GM19240 (cell line): ENCODE measurements at regions not wholly inside any gene's neighbourhood (a gene's known extent, or its start where the extent isn't known, plus 50 kb on each side); places are given as distances from the start of the nearest gene placed in this dataset.
"Not testable (repeated sequence)": the region's sequence is repeated elsewhere in the genome, so short reads cannot be mapped to it uniquely, and the experiment has no call there.

Experiments
- DNase-seq: peaks from one replicate; pipeline ENCODE4 v3.0.0; 2011; ENCODE audit warnings: low spot score; ENCODE audit not compliant: insufficient read length

DNA sequence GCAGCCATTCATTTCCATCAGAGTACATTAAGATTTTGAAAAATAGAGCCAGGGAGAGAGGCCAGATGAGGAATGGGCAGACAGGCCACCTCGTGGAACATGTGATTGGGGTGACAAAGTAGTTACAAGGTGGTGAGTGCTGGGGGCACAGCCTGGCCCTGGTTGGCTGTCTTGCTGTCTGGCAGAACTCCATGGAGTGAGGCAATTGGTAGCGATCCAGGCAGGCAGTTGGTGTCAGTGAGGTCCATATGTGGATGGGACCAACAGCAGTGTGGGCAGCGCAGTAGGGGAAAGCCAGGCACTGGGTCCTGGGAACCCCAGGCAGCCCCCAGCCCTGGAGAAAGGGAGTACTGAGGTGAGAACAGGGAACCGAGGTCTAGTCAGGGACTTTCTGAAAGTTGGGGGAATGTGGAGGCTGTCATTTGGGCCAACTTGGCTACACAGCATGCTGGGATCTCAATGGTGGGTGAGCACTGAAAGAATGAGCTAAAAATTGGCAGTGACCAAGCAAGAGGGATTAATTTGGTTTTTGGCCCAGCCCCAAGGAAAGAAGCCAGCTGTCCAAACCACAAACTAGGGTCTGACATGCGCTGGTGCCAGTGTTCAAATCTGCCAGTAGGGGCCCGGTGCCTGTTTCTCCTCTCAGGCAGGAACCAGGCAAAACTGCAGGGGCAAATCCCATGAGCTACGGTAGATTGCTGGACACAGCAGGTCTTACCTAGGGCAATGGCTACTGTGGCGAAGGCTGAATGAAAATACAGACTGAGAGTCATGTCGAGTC is 61.4 kb upstream of the E2F3 start:
- no peak for DNase-seq

DNA sequence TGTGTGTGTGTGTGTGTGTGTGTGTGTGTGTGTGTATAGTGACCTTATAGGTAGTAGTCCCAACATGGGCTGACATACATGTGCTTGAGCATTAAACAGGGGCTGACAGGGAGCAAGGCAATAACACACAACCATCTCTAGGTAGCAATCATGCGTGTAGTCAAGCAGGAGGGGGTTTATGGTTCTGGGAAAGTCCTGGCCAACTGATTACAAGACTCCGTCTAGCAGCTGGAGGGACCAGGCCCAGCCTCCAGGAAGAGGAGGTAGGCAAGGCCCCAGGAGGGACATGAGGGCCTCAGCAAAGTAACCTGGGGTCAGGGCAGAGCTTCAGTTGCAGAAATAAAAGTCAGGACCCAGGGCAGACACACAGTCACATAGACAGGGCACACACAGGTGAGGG is 60.6 kb upstream of the E2F3 start:
- no peak for DNase-seq

DNA sequence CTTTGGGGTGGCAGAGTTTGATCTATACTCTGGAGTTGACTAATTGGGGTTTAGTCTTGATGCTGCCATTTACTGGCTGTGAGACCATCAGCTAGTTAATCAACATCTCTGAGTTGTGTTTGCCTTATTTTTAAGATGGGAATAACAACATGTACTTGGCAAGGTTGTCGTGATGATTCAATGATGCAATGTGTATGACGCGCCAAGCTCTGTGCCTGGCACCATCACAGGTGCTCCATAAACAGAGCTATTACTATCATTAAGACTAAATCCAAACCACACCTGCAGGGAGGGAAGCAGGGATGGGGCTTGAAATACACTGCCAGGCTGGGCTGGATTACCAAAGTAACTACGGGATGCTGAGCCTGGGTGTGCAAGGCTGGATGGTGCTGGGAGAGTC is 60.1 kb upstream of the E2F3 start:
- DNase-seq: no peak

DNA sequence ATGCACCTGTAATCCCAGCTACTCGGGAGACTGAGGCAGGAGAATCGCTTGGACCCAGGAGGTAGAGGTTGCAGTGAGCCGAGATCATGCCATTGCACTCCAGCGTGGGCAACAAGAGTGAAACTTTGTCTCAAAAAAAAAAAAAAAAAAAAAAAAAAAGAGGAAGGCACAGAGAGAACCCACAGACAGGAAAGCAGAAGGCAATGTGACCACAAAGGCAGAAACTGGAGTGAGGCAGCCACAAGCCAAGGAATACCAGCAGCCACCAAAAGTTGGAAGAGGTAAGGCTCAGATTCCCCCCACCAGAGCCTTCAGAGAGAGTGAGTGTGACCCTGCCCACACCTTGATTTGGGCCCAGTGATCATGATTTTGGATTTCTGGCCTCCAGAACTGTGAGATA is 54.7 kb upstream of the E2F3 start:
- not testable (repeated sequence) for DNase-seq

DNA sequence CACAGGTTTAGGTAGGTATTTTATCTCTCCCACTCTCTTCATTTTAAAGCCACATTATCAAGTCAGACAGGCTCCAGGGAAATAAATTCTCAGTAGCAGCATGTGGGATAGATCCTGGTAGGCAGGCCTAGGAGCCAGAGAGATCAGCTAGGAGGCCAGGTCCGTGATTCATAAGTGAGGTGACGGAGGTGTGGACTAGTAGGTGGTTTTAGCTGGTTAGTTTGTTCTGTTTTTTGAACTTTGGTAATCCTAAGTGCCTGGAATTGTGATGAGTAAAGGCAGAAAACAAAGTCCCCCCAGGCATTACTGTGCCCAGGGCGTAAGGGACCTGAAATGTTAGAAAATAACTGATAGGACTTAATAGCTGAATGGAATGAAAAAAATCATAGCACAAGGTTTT is 53.6 kb upstream of the E2F3 start:
- DNase-seq: no peak

DNA sequence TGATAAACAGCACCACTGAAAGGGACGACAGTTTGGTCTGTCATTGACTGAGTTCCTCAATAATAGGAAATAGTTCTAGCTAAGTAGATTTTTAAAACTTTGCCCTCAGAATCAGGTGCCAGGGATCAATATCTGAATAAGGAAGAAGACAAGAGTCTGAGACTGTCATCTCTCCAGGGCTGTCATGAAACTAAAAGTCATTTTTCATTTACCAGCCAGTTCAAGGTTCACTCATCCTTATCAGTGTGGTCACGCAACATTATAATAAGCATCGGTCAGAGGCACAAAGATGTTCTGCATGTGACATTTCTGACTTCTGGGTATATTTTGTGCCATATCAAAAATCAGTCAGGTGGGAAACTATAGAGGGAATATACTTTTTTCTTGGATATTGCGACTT is 52.5 kb upstream of the E2F3 start:
- DNase-seq: no peak

DNA sequence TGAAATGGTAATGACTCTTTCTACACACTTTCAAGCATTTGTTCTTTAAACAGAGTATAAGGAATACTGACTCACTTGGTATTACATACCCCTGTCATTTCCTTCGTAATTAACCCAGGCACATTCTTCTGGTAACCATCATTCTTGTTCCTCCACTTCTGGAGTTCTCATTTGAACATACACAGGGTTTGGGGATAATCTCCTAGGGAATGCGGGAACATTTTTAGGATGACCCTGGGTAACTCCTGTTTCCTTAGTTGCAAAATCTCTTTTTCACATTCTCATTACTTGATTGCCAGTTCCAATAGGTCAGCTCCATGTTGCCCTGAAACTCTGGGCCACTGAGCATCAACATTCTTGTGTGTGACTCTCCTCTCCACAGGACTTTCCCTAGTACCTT is 51.5 kb upstream of the E2F3 start:
- no peak for DNase-seq

DNA sequence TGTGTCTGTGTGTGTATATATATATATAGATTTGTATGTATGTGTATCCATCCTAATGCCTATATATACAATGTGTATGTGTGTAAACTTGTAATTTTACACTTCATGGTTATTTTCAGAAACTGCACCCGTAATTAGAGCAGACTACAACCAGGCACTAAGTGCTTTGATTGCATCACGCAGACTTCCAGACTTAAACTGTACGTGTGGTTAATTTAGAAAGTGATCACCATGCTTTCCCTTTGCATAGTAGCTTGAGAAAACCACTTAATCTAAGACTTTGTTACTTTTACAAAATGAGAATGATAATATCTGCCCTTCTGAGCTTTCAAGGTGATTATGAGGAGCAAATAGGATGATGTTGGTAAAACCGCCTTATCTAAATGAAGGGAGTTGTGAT is 50.1 kb upstream of the E2F3 start:
- DNase-seq: no peak
